ENCODE measurements at regions not wholly inside any gene's neighbourhood (a gene's known extent, or its start where the extent isn't known, plus 50 kb on each side); places are given as distances from the start of the nearest gene placed in this dataset.

GRCh38 chr11:121733858-121734257 lies 281.1 kb upstream of the SORL1-AS1 start:
- Histone ChIP-seq H3K9ac (ENCODE audit: low read length) (no peak overlapping the region), H3F3A (ENCODE audit: insufficient read depth, low read length) (no peaks in the 10 kb centered on the region), H3K9me2 (replicated peaks; ENCODE audit: insufficient read depth, low read length) (no peaks in the 10 kb centered on the region), H3K79me2 (ENCODE audit: low read length) (no peaks in the 10 kb centered on the region), H3K4me1 (ENCODE audit: low read length) (no peaks in the 10 kb centered on the region), H2AFZ (ENCODE audit: low read length) (no peak overlapping the region), H3K9me3 (replicated peaks; ENCODE audit: insufficient read depth, low read length) (no peaks in the 10 kb centered on the region), H3K27ac (ENCODE audit: low read length) (no peak overlapping the region), H4K20me1 (ENCODE audit: insufficient read depth, low read length) (no peaks in the 10 kb centered on the region), H3K4me2 (ENCODE audit: low read depth, low read length) (no peak overlapping the region), H3K4me3 (ENCODE audit: low read length) (no peak overlapping the region), H3K27me3 (replicated peaks; ENCODE audit: insufficient read depth, low read length) (no peaks in the 10 kb centered on the region), H3K36me3 (replicated peaks; ENCODE audit: insufficient read depth, low read length) (no peaks in the 10 kb centered on the region)
- no peak for DNase-seq
- no peak for TF ChIP-seq EZH2 (optimal IDR thresholded peaks at IDR 0.05; ENCODE audit: low read depth, low read length)
- TF ChIP-seq, protein P1, sequence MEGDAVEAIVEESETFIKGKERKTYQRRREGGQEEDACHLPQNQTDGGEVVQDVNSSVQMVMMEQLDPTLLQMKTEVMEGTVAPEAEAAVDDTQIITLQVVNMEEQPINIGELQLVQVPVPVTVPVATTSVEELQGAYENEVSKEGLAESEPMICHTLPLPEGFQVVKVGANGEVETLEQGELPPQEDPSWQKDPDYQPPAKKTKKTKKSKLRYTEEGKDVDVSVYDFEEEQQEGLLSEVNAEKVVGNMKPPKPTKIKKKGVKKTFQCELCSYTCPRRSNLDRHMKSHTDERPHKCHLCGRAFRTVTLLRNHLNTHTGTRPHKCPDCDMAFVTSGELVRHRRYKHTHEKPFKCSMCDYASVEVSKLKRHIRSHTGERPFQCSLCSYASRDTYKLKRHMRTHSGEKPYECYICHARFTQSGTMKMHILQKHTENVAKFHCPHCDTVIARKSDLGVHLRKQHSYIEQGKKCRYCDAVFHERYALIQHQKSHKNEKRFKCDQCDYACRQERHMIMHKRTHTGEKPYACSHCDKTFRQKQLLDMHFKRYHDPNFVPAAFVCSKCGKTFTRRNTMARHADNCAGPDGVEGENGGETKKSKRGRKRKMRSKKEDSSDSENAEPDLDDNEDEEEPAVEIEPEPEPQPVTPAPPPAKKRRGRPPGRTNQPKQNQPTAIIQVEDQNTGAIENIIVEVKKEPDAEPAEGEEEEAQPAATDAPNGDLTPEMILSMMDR (IDR thresholded peaks at IDR 0.05; ENCODE audit: low read length), result no peak
- TF ChIP-seq EZH2phosphoT487 (IDR thresholded peaks at IDR 0.05; ENCODE audit: low read length), result no peak

DNA sequence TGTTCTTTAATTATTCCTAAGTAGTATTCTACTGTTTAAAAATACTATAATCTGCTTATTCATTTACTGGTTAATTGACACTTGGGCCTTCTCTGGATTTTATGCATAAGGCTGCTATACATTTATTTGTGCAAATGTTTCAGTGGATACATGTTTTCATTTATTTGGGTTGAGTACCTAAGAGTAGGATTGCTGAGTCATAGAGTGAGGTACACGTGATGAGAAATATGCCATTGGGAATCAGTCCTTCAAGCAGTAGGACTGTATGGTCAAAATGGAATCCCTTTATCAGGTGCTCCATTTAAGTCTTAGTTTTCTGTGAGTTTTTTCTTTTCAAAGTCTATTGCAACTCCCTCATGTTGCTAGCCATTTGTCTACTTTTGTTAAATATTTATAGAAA lies 275.2 kb upstream of the SORL1-AS1 start:
- Histone ChIP-seq H4K20me1 (ENCODE audit: insufficient read depth, low read length) (no peaks in the 10 kb centered on the region), H3K4me3 (ENCODE audit: low read length) (no peak overlapping the region), H3K27me3 (replicated peaks; ENCODE audit: insufficient read depth, low read length) (no peaks in the 10 kb centered on the region), H2AFZ (ENCODE audit: low read length) (no peak overlapping the region), H3K27ac (ENCODE audit: low read length) (no peak overlapping the region), H3K4me1 (ENCODE audit: low read length) (no peaks in the 10 kb centered on the region), H3K79me2 (ENCODE audit: low read length) (no peaks in the 10 kb centered on the region), H3K9ac (ENCODE audit: low read length) (no peak overlapping the region), H3K36me3 (replicated peaks; ENCODE audit: insufficient read depth, low read length) (no peaks in the 10 kb centered on the region), H3F3A (ENCODE audit: insufficient read depth, low read length) (no peaks in the 10 kb centered on the region), H3K4me2 (ENCODE audit: low read depth, low read length) (no peak overlapping the region), H3K9me3 (replicated peaks; ENCODE audit: insufficient read depth, low read length) (no peaks in the 10 kb centered on the region), H3K9me2 (replicated peaks; ENCODE audit: insufficient read depth, low read length) (no peaks in the 10 kb centered on the region)
- TF ChIP-seq, protein P1 (IDR thresholded peaks at IDR 0.05; ENCODE audit: low read length), result no peak
- TF ChIP-seq EZH2phosphoT487 (IDR thresholded peaks at IDR 0.05; ENCODE audit: low read length) (no peak), EZH2 (optimal IDR thresholded peaks at IDR 0.05; ENCODE audit: low read depth, low read length) (no peak)
- DNase-seq, result no peak

- Histone ChIP-seq H3K9ac (ENCODE audit: low read length) (no peak overlapping the region), H3K79me2 (ENCODE audit: low read length) (no peaks in the 10 kb centered on the region), H3K4me2 (ENCODE audit: low read depth, low read length) (no peak overlapping the region), H3K27me3 (replicated peaks; ENCODE audit: insufficient read depth, low read length) (no peaks in the 10 kb centered on the region), H2AFZ (ENCODE audit: low read length) (no peak overlapping the region), H3K9me3 (replicated peaks; ENCODE audit: insufficient read depth, low read length) (no peaks in the 10 kb centered on the region), H4K20me1 (ENCODE audit: insufficient read depth, low read length) (no peaks in the 10 kb centered on the region), H3K36me3 (replicated peaks; ENCODE audit: insufficient read depth, low read length) (no peaks in the 10 kb centered on the region), H3K27ac (ENCODE audit: low read length) (no peak overlapping the region), H3F3A (ENCODE audit: insufficient read depth, low read length) (no peaks in the 10 kb centered on the region), H3K9me2 (replicated peaks; ENCODE audit: insufficient read depth, low read length) (no peaks in the 10 kb centered on the region), H3K4me1 (ENCODE audit: low read length) (no peaks in the 10 kb centered on the region), H3K4me3 (ENCODE audit: low read length) (no peak overlapping the region)
- TF ChIP-seq, protein P1 (IDR thresholded peaks at IDR 0.05; ENCODE audit: low read length), result no peak
- TF ChIP-seq EZH2 (optimal IDR thresholded peaks at IDR 0.05; ENCODE audit: low read depth, low read length), result no peak
- TF ChIP-seq EZH2phosphoT487 (IDR thresholded peaks at IDR 0.05; ENCODE audit: low read length), result no peak
- no peak for DNase-seq
Measured at GRCh38 chr11:121723246-121723741, 270.5 kb upstream of the SORL1-AS1 start.
